ENCODE measurements at regions not wholly inside any gene's neighbourhood (a gene's known extent, or its start where the extent isn't known, plus 50 kb on each side); places are given as distances from the start of the nearest gene placed in this dataset.

DNA sequence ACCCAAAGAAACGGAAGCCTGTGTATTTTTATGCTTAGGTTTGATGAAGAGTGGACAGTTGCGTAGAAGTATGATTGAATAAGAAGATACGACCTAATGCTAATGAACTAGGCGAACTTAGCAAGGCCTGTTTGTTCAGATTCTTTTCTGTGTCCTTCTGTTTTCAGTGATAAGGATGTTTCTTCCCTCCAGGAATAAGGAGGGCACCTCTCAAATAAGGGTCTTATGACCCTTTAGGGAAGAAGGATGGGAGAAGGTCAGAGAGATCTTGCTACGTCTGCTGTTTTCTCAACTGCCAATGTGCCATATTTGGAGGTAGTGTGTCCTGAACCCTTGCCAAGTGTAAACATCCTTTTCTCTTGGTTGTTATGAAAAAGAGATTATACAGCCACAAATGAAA lies 524.8 kb downstream of the UTRN start:
- DNase-seq: no peak
- no peak for TF ChIP-seq CTCF (IDR thresholded peaks at IDR 0.05)
- Histone ChIP-seq H3K36me3 (peaks cover 0 to 28% (median under 1%) of the 10 kb centered on the region in 3 donors), H3K4me1 (no peaks in the 10 kb centered on the region), H3K27ac (no peak overlapping the region), H3K4me3 (no peak overlapping the region), H3K27me3 (no peaks in the 10 kb centered on the region), H3K9me3 (no peaks in the 10 kb centered on the region)
- intact Hi-C loops (cut with DNase I; ENCODE audit: low total_unique reads): no loop called here

GRCh38 chr6:144811140-144811539 lies 526.0 kb downstream of the UTRN start:
- Histone ChIP-seq H3K4me3 (no peak overlapping the region), H3K27ac (no peak overlapping the region), H3K27me3 (no peaks in the 10 kb centered on the region), H3K36me3 (peaks cover 0 to 26% (median 0%) of the 10 kb centered on the region in 3 donors), H3K9me3 (no peaks in the 10 kb centered on the region), H3K4me1 (no peaks in the 10 kb centered on the region)
- intact Hi-C loops (cut with DNase I; ENCODE audit: low total_unique reads): no loop called here
- DNase-seq: no peak
- no peak for TF ChIP-seq CTCF (IDR thresholded peaks at IDR 0.05)

DNA sequence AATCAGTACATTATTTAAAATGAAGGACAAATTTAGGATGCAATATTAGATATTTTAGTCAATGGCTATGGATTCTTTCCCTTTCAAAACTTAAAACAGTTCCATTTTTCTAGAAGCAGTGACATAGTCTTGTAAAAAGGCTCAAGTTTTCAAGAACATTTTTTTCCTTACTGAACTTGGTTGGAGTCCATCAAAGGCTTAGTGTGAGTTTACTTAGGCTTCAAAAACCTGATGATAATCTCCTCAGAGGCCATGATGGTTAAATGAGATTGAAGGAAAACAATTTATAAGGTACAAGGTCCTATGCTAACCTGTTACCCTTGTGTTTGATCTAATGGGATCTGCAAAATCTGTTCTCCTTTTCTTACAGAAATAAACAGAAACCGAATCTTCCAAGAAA lies 531.8 kb downstream of the UTRN start:
- intact Hi-C loops (cut with DNase I; ENCODE audit: low total_unique reads): no loop called here
- Histone ChIP-seq H3K27ac (no peak overlapping the region), H3K4me1 (peaks cover 0 to 6% (median 0%) of the 10 kb centered on the region in 4 donors), H3K36me3 (peaks cover 0 to 8% (median 3%) of the 10 kb centered on the region in 3 donors), H3K27me3 (no peaks in the 10 kb centered on the region), H3K4me3 (no peak overlapping the region), H3K9me3 (no peaks in the 10 kb centered on the region)
- no peak for DNase-seq
- no peak for TF ChIP-seq CTCF (IDR thresholded peaks at IDR 0.05)

DNA sequence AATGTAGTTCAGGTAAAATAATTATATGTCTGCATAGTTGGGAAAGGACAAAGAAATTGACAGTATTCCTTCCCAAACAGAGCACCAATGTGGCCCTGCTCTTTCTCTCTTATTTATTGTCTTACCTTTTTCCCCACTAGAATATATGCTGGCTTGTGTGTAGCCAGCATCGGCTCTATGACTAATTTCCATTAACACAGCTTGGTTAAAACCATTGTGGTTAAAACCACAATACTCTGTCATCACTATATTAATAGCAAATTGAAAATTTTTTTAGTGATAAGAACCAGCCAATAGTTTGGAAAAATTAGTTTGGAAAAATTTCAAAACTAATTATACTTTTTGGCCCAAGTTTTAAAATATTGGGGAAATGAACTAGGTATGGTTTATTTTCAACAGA lies 535.1 kb downstream of the UTRN start:
- intact Hi-C loops (cut with DNase I; ENCODE audit: low total_unique reads): no loop called here
- Histone ChIP-seq H3K36me3 (peaks cover 0 to 3% (median 3%) of the 10 kb centered on the region in 3 donors), H3K4me1 (peaks cover 0 to 6% (median 0%) of the 10 kb centered on the region in 4 donors), H3K27me3 (no peaks in the 10 kb centered on the region), H3K9me3 (no peaks in the 10 kb centered on the region), H3K4me3 (no peak overlapping the region), H3K27ac (no peak overlapping the region)
- no peak for TF ChIP-seq CTCF (IDR thresholded peaks at IDR 0.05)
- DNase-seq: no peak

DNA sequence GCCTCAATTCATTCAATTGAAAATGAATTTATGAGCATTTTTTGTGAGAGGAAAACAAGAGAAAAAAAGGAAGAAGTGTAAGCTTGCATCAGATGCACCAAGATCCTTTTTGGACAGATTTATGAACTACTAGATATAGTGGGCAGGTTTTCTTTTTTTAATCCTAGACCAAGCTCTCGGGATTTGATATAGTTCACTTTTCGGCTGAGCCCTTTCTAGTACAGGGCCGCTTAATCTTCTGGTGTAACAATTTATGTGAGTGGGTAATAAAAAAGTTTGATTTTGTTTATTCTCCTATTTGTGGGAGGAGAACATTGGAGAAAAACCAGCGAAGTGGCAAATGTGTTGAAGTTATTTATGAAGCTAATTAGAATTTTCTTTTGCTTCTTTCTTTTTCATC lies 538.0 kb downstream of the UTRN start:
- intact Hi-C loops (cut with DNase I; ENCODE audit: low total_unique reads): no loop called here
- no peak for DNase-seq

More for the DNA sequence above, 538.0 kb downstream of the UTRN start:
- H3K27ac ChIP-seq: no peak overlapping the region
- H3K36me3 ChIP-seq: peaks cover 10 to 24% (median 13%) of the 10 kb centered on the region in 3 donors
- TF ChIP-seq CTCF (IDR thresholded peaks at IDR 0.05): no peak
- H3K4me3 ChIP-seq: no peak overlapping the region
- peaks cover 0 to 6% (median 0%) of the 10 kb centered on the region in 4 donors for H3K4me1 ChIP-seq
- no peaks in the 10 kb centered on the region for H3K9me3 ChIP-seq
- no peaks in the 10 kb centered on the region for H3K27me3 ChIP-seq

Data from tibial artery (tissue), 4 donors.